Ishikawa (cell line): ENCODE measurements at regions not wholly inside any gene's neighbourhood (a gene's known extent, or its start where the extent isn't known, plus 50 kb on each side); places are given as distances from the start of the nearest gene placed in this dataset.

Experiments used
- CEBPB ChIP-seq: IDR thresholded peaks from 2 replicates; pipeline ENCODE4 v1.6.1; 2012
- CREB1 ChIP-seq: IDR thresholded peaks from 2 replicates; pipeline ENCODE4 v1.6.1; 2012; ENCODE audit warnings: low read depth
- EGR1 ChIP-seq: IDR thresholded peaks from 2 replicates; pipeline ENCODE4 v1.6.1; 2012
- EP300 ChIP-seq: IDR thresholded peaks from 2 replicates; pipeline ENCODE4 v1.6.1; 2012; ENCODE audit warnings: borderline replicate concordance
- FOXM1 ChIP-seq: IDR thresholded peaks from 2 replicates; pipeline ENCODE4 v1.6.1; 2012; ENCODE audit warnings: low read depth, borderline replicate concordance
- MAX ChIP-seq: IDR thresholded peaks from 2 replicates; pipeline ENCODE4 v1.6.1; 2012
- NFIC ChIP-seq: IDR thresholded peaks from 2 replicates; pipeline ENCODE4 v1.6.1; 2012
- RAD21 ChIP-seq: IDR thresholded peaks from 2 replicates; pipeline ENCODE4 v1.6.1; 2012; ENCODE audit warnings: low read depth
- REST ChIP-seq: IDR thresholded peaks from 2 replicates; pipeline ENCODE4 v1.6.1; 2012; ENCODE audit warnings: low read depth, mild to moderate bottlenecking
- TAF1 ChIP-seq: IDR thresholded peaks from 2 replicates; pipeline ENCODE4 v1.6.1; 2012; ENCODE audit warnings: low read depth, mild to moderate bottlenecking
- TCF12 ChIP-seq: IDR thresholded peaks from 2 replicates; pipeline ENCODE4 v1.6.1; 2012; ENCODE audit warnings: low read depth
- TEAD4 ChIP-seq: IDR thresholded peaks from 2 replicates; pipeline ENCODE4 v1.6.1; 2012
- USF1 ChIP-seq: IDR thresholded peaks from 2 replicates; pipeline ENCODE4 v1.6.1; 2012
- YY1 ChIP-seq: IDR thresholded peaks from 2 replicates; pipeline ENCODE4 v1.6.1; 2012; ENCODE audit warnings: low read depth
- ZBTB7A ChIP-seq: IDR thresholded peaks from 2 replicates; pipeline ENCODE4 v1.6.1; 2012; ENCODE audit warnings: low read depth

- TF ChIP-seq USF1: no peak
- no peak for TF ChIP-seq EP300
- TF ChIP-seq NFIC: no peak
- TF ChIP-seq FOXM1: no peak
- no peak for TF ChIP-seq MAX
- TF ChIP-seq CEBPB: no peak
- TF ChIP-seq TEAD4: no peak
- TF ChIP-seq TCF12: no peak
- no peak for TF ChIP-seq REST
- no peak for TF ChIP-seq ZBTB7A
- no peak for TF ChIP-seq CREB1
- no peak for TF ChIP-seq RAD21
- TF ChIP-seq YY1: no peak
- no peak for TF ChIP-seq EGR1
Observed at GRCh38 chr18:51346404-51346803, 148.9 kb upstream of the MEX3C start.

DNA sequence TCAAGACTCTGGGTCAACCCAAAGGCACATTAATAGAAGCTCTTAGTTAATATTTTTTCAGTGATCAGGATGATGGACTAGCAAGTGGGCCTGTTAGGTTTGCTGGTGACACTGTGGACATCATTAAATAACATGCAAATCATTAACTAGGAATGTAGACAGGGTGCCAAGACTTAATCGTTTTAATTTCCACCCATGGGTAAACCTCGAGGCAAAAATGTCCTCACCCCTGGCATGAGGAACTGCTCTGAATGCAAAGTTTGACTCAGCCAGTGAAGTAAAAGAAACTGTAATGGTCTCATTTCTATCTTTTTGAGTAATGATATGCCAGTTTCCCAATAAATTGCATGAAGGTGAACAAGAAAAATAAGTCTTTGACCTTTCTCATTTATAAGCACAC is 152.6 kb upstream of the MEX3C start:
- no peak for TF ChIP-seq YY1

DNA sequence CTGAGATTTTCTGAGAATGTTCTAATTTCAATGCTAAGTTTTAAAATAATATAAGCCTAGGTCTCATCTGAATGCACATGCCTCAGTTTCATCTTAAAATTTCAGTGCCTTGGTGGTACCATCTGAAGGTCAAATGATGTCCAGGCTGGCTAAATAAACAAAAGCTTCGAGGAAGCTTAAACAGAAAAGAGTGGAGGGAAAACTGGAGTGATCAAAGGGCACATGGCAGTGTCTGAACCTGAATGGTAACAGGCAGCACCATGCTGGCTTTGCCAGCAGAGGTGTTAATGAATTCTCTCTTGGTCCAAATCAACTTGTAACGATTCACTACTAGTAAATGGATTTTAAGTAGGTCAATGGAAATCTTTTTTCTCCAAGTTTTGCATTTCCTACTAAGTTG is 158.4 kb upstream of the MEX3C start:
- no peak for TF ChIP-seq TCF12
- no peak for TF ChIP-seq USF1

GRCh38 chr18:51361130-51361860 is 163.8 kb upstream of the MEX3C start:
- TF ChIP-seq REST (no peak), ZBTB7A (no peak), TAF1 (no peak)

DNA sequence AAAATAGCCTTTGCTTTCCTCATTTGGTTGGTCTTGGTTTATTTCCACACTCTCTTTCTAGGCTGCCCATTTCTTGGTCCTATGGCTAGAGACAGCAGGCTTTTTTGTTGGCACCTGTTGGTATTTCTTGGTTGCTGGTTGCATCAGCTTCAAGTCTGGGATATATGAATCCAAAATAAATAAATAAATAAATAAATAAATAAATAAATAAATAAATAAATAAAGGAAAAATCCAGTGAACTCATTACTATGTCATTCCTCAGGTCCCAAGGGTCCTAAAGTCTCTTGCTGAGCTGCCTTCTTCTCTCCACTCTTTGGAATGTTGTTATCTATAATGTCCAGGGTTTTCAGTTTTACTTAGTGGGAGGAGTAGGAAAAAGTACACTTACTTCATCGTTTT is 165.9 kb upstream of the MEX3C start:
- no peak for TF ChIP-seq FOXM1
- no peak for TF ChIP-seq EGR1
- no peak for TF ChIP-seq RAD21
- TF ChIP-seq NFIC: no peak
- no peak for TF ChIP-seq YY1
- no peak for TF ChIP-seq REST
- no peak for TF ChIP-seq USF1
- no peak for TF ChIP-seq EP300
- no peak for TF ChIP-seq TAF1
- no peak for TF ChIP-seq CREB1
- TF ChIP-seq TCF12: no peak
- TF ChIP-seq CEBPB: no peak
- TF ChIP-seq TEAD4: no peak
- no peak for TF ChIP-seq MAX
- no peak for TF ChIP-seq ZBTB7A
